Epithelial cell of esophagus (primary cell): ENCODE measurements at regions not wholly inside any gene's neighbourhood (a gene's known extent, or its start where the extent isn't known, plus 50 kb on each side); places are given as distances from the start of the nearest gene placed in this dataset.
"Not testable (repeated sequence)": the region's sequence is repeated elsewhere in the genome, so short reads cannot be mapped to it uniquely, and the experiment has no call there.

Experiments used
- DNase-seq: peaks from one replicate; pipeline ENCODE4 v3.0.0; 2010; ENCODE audit warnings: low read depth
- H3K4me3 ChIP-seq: 2 replicates; pipeline ENCODE4 v1.5.1; 2011; ENCODE audit warnings: mild to moderate bottlenecking, low read length, control low read depth
- CTCF ChIP-seq: IDR thresholded peaks from 2 replicates; pipeline ENCODE4 v1.5.1; 2011; ENCODE audit warnings: low read depth, mild to moderate bottlenecking, low read length, control low read depth, inconsistent platforms; ENCODE audit not compliant: insufficient read depth; ENCODE audit errors: missing control alignments

GRCh38 chr15:79492065-79492464, 59.9 kb downstream of the MINAR1 start:
- no peak overlapping the region for H3K4me3 ChIP-seq
- DNase-seq, result no peak
- TF ChIP-seq CTCF, result no peak

- DNase-seq, result no peak
- TF ChIP-seq CTCF, result no peak
- H3K4me3 ChIP-seq, result no peak overlapping the region
These were observed 62.3 kb downstream of the MINAR1 start for GRCh38 chr15:79494384-79494909.

GRCh38 chr15:79494963-79495755, 63.0 kb downstream of the MINAR1 start:
- no peak for DNase-seq
- no peak overlapping the region for H3K4me3 ChIP-seq
- TF ChIP-seq CTCF, result no peak

- no peak overlapping the region for H3K4me3 ChIP-seq
- no peak for TF ChIP-seq CTCF
- DNase-seq, result no peak
These were observed 63.6 kb downstream of the MINAR1 start for GRCh38 chr15:79495775-79496174.

GRCh38 chr15:79496838-79497237, 64.7 kb downstream of the MINAR1 start:
- DNase-seq, result no peak
- TF ChIP-seq CTCF, result no peak
- H3K4me3 ChIP-seq, result no peak overlapping the region

- DNase-seq, result no peak
- H3K4me3 ChIP-seq, result no peak overlapping the region
- TF ChIP-seq CTCF, result no peak
These were observed 69.0 kb downstream of the MINAR1 start for GRCh38 chr15:79501086-79501485.

- TF ChIP-seq CTCF, result no peak
- H3K4me3 ChIP-seq, result no peak overlapping the region
- no peak for DNase-seq
These were observed 73.8 kb downstream of the MINAR1 start for GRCh38 chr15:79505956-79506355.

- not testable (repeated sequence) for H3K4me3 ChIP-seq, DNase-seq
These were observed 80.7 kb downstream of the MINAR1 start for GRCh38 chr15:79512844-79513243.
